NCI-H774 (cell line): ENCODE measurements at regions not wholly inside any gene's neighbourhood (a gene's known extent, or its start where the extent isn't known, plus 50 kb on each side); places are given as distances from the start of the nearest gene placed in this dataset.
"Not testable (repeated sequence)": the region's sequence is repeated elsewhere in the genome, so short reads cannot be mapped to it uniquely, and the experiment has no call there.

Source experiments
- DNase-seq: peaks from one replicate; lab custom pipeline; 2025; lab: John Stamatoyannopoulos, UW

DNA sequence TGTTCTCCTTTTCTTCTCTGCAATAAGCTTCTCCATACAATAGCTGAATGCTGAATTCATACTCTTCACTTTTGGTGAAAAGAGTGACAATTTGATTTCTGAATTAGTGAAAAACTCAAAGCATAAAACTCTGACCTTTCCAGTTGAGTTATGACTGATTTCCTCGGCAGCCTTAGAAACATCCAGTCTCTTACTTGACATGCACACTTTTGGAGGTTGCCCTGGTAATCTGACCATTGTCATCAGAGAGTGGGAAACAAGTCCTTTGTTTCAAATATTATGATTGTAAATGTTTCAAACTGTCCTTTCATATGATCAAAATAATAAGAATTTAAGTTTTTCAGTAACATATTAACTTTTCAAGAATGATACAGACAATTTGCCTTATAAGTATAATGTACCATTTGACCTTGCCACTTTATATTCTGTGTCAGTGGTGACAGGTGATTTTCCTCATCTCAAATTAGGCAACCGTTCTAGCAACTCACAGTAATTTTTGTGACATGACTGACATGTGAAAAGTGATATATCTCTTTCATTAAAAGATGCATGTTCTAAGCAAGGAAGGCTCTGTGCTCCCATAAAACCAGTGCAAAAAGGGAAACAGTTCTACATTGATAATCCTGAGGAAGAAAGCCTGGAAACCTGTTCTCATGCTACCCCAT is 507.6 kb upstream of the ROBO2 start:
- DNase-seq, result no peak

- not testable (repeated sequence) for DNase-seq
Measured at GRCh38 chr3:76533710-76534109, 506.2 kb upstream of the ROBO2 start.

GRCh38 chr3:76537857-76538256 is 502.0 kb upstream of the ROBO2 start:
- DNase-seq, result not testable (repeated sequence)

DNA sequence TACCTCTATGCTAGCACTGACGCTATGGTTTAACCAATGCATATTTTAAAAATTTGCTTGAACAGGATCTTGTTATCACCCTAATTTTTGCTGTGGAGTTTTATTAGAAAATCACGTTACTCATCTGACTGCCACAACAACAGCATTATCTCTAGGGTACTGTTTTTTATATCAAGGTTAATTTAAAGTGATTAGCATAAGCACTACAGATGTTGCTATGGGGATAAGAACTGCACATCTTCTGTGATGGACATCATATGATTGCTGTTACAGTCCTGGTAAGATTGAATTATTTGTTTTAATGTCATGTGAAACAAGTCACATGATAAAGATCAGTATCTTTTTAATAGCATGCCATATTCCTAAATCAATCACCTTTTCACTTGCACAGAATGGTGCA is 492.2 kb upstream of the ROBO2 start:
- no peak for DNase-seq

DNA sequence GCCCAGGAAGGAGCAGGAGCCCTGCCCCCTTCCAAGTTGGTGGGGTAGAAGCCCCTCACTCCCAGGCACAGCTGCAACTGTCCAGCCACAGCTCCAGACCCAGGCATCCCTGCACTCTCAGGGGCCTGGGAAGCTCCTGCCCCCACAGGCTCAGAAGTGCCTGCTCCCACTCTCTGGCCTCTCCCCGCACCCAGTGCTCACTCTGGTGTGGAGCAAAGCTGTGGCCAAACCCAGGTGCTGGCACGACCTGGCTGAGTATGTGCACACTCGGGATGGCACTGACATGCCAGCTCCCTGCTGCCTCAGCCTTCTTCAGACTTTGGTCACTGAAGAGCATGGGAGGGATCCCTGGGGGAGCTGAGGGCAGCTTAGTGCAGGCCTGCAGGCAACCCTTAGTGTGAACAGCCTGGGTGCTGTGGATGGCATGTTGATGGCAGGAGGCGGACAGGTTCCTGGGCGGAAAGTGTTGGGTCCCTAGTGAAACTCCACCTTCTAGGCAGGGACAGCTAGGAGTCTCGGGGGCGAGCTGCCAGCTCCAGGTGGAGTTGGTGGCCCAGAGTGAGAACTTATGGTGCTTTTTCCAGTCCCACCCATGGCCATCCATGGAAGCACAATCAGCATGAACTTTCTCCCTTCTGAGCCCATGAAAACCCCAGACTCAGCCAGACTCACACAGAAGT is 489.2 kb upstream of the ROBO2 start:
- no peak for DNase-seq

DNA sequence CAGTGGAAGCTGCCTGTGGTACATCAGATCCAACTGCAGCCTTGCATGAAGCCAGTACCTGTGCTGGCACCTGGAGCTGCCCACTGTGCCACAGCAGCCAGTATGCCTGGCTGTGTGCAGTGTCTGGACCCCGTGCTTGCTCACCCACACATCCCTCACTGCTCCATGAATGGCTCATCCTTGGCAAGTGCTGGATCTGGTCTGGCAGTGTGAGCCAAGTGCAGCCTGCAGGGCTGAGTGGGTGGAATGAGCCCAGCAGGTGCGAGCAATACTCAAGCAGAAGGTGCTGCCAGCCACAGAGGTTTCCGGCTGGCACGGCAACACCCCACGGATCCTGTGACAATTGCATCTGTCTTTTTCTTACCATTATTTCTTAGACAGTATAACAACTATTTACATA is 488.2 kb upstream of the ROBO2 start:
- DNase-seq, result no peak

- DNase-seq, result no peak
Measured at GRCh38 chr3:76552653-76553052, 487.2 kb upstream of the ROBO2 start.

DNA sequence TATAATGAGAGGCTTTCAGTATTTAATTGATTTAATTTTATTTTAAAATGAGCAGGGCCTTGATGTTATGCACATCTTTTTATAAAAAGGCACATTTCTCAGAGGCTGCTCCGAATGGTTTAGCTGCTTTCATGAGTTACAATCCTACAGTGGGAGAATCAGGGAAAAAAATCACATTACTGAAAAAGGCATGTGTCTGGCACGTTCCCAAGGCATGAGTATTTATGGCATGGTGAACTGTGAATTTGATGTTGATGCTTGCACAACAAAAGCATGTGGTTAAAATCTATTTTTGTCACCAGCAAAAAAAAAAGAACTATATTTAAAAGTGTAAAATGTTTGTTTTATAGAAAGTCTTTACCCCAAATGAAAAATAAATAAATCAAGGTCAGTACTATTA is 485.2 kb upstream of the ROBO2 start:
- DNase-seq, result no peak

GRCh38 chr3:76561494-76562236 is 478.2 kb upstream of the ROBO2 start:
- no peak for DNase-seq

- DNase-seq, result no peak
Measured at GRCh38 chr3:76565496-76566210, 474.2 kb upstream of the ROBO2 start.

DNA sequence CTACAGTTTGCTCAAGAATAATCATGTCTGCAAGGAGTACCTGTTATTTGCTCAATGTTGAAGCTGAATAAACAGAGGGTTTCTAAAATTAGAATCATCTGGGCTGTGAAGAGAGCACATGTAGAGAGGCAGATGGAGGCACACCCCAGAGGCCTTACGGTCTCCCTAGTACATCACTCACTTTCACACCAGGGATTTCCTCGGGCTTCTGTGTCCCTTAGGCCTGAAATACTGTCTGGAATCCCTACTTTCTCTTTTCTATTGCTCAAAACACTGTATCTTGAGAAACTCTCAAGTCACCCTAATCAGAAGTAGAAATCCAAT is 473.7 kb upstream of the ROBO2 start:
- no peak for DNase-seq

GRCh38 chr3:76566904-76567303 is 473.0 kb upstream of the ROBO2 start:
- no peak for DNase-seq

DNA sequence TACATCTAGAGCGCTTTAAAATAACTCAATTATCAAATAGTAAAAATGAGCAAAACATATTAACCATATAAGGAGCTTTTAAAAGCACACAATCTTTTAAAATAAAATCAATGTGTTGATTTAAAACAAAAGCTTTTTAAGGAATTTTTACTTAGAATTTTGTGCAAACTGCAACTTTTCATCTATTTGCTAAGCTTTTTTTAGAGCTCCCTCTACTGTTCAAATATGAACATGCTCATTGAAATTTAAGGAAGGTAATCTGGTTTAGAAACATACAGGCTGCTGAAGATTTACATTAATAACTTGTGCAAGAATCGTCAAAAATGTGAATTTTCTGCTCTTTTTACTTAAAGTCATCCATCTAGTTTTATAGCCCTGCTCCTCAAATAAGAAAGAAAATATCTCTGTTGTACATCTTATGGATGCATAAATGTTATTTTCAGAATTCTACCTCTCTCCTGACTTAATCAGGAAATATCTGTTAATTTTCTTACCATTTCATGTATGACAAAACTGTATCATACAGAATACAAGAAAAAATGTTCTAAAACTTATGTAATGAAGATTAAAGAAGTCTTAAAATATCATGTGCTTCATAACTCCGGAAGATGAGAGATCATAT is 469.4 kb upstream of the ROBO2 start:
- DNase-seq, result no peak

- no peak for DNase-seq
Measured at GRCh38 chr3:76576201-76576600, 463.7 kb upstream of the ROBO2 start.

GRCh38 chr3:76582098-76582497 is 457.8 kb upstream of the ROBO2 start:
- DNase-seq, result no peak

GRCh38 chr3:76582632-76583378 is 457.1 kb upstream of the ROBO2 start:
- no peak for DNase-seq

DNA sequence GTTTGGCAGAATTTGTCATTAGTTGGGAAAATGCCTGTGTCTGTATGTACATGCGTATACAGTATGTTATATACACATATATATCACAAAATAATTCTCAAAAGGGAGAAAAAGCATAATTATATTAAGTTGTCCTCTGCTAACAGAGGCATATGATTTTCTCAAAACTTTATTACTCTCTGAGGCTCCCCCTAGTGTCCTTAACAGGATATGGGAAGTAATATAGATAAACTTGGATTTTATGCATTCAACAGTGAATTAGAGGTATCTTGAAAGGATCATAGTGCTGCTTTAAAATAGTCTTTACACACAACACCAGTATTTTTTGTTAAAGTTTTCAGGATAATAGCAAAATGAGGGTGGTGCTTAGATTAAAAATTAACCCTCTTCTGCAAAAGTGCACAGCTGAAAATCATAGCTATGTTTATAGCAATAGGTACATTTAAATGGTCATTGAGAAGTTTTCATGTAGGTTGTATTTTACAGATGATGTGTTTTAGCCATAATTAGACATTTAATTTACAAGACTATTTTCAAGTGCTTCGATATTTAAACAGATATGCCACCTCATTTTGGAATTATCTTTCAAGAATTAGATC is 454.0 kb upstream of the ROBO2 start:
- DNase-seq, result no peak

DNA sequence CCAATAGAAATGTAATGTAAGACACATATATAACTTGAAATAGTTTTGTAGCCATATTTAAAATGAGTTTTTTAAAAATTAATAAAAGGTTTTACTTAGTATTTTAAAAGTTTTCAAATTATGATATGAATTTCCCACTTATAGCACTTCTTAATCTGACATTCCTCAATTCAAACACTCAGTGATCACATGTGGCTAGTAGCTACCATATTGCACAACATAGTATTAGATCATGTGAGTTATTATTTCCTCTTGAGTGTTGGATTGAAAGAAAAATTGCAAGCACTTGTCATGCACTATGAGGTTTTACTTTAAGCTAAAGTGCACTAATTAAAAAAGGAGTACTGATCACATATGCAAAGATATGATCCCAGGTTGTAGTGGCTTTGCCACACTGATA is 453.4 kb upstream of the ROBO2 start:
- no peak for DNase-seq

DNA sequence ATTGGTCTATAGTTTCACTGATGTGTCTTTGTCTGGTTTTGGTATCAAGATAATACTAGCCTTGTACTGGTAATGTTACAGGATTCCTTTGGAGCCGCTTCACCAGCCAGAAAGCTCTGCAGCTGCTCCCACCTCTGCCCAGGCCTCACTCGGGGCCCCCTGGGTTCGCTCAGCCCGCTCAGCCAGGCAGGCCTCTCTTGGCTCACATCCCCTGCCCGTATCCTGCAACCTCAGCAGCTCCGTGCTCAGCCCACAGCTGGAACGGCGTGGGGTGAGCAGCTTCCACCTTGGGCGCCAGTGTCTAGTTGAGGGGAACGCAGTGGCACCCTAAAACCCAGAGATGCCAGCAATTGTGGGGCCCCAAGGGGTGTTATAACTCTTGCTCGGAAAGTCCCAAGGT is 429.7 kb upstream of the ROBO2 start:
- DNase-seq, result no peak

DNA sequence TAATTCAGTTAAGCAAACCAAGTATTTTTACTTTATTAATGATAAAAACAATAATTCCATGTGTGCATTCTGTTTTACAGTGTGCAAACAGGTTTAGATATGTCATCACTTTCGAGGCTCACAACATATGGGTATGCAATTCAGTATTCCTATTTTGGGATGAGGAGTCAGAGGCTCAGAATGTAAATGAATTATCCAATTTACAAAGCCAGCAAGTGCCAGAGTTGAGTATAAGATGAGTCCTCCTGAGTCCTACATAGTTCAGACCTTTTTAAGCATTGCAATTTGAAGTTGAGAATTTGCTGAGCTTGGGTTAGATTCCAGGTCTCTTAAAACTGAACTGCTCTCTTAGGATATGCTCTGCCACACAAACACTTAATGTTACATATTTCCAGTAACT is 424.2 kb upstream of the ROBO2 start:
- no peak for DNase-seq

GRCh38 chr3:76624164-76624563 is 415.7 kb upstream of the ROBO2 start:
- DNase-seq, result no peak
